GM21360 (cell line): ENCODE measurements at regions not wholly inside any gene's neighbourhood (a gene's known extent, or its start where the extent isn't known, plus 50 kb on each side); places are given as distances from the start of the nearest gene placed in this dataset.
"Not testable (repeated sequence)": the region's sequence is repeated elsewhere in the genome, so short reads cannot be mapped to it uniquely, and the experiment has no call there.

Experiments used
- ATAC-seq: cut with Tn5 transposase; IDR thresholded peaks from one replicate; pipeline ENCODE4 v1.9.1; 2021; ENCODE audit warnings: mild to moderate bottlenecking, moderate library complexity; ENCODE audit not compliant: unreplicated experiment

- ATAC-seq = no peak
These were observed 122.7 kb upstream of the GCFC2 start for GRCh38 chr2:75833386-75833785.

GRCh38 chr2:75828826-75829225, 118.1 kb upstream of the GCFC2 start:
- no peak for ATAC-seq

GRCh38 chr2:75823515-75823914, 112.8 kb upstream of the GCFC2 start:
- not testable (repeated sequence) for ATAC-seq

- no peak for ATAC-seq
These were observed 111.6 kb upstream of the GCFC2 start for GRCh38 chr2:75822336-75822735.

- ATAC-seq = peak; percentile 80
These were observed 110.0 kb upstream of the GCFC2 start for GRCh38 chr2:75820693-75821092.

GRCh38 chr2:75810611-75811330, 100.1 kb upstream of the GCFC2 start:
- ATAC-seq = no peak

GRCh38 chr2:75808793-75809535, 98.2 kb upstream of the GCFC2 start:
- ATAC-seq = no peak

GRCh38 chr2:75807992-75808391, 97.3 kb upstream of the GCFC2 start:
- no peak for ATAC-seq

GRCh38 chr2:75801234-75801982, 90.7 kb upstream of the GCFC2 start:
- ATAC-seq = peak; percentile 43

- peak; percentile 85 for ATAC-seq
These were observed 89.7 kb upstream of the GCFC2 start for GRCh38 chr2:75800456-75800855.

- ATAC-seq = peak; percentile 43
These were observed 89.1 kb upstream of the GCFC2 start for GRCh38 chr2:75799859-75800258.

- ATAC-seq = no peak
These were observed 87.9 kb upstream of the GCFC2 start for GRCh38 chr2:75798569-75798968.

- no peak for ATAC-seq
These were observed 82.3 kb upstream of the GCFC2 start for GRCh38 chr2:75792996-75793395.

GRCh38 chr2:75792146-75792545, 81.4 kb upstream of the GCFC2 start:
- no peak for ATAC-seq

- ATAC-seq = no peak
These were observed 80.2 kb upstream of the GCFC2 start for GRCh38 chr2:75790814-75791467.

- ATAC-seq = no peak
These were observed 79.6 kb upstream of the GCFC2 start for GRCh38 chr2:75790121-75790813.

GRCh38 chr2:75788902-75789301, 78.2 kb upstream of the GCFC2 start:
- no peak for ATAC-seq

GRCh38 chr2:75788154-75788553, 77.4 kb upstream of the GCFC2 start:
- no peak for ATAC-seq

- ATAC-seq = peak; percentile 50
These were observed 76.9 kb upstream of the GCFC2 start for GRCh38 chr2:75787532-75788132.

GRCh38 chr2:75775311-75775823, 64.7 kb upstream of the GCFC2 start:
- no peak for ATAC-seq
